Posterior vena cava (tissue), 2 donors: ENCODE measurements at regions not wholly inside any gene's neighbourhood (a gene's known extent, or its start where the extent isn't known, plus 50 kb on each side); places are given as distances from the start of the nearest gene placed in this dataset.
"Not testable (repeated sequence)": the region's sequence is repeated elsewhere in the genome, so short reads cannot be mapped to it uniquely, and the experiment has no call there.

ENCODE experiments used
- DNase-seq: peaks from one replicate; pipeline ENCODE4 v3.0.0-alpha.2; 2020; ENCODE audit warnings: low spot score
- intact Hi-C, 2 donors: fragments of 100-400 bp; cut with DNase I; formaldehyde crosslinking; loops; one replicate each; pipeline versions ENCODE4 v1.14.1 to v1.14.2; 2022 to 2023
- donor health status: DM: yes; HTN: yes; CAD: no.
- donor health status: DM: yes; HTN: yes; CAD: no.

DNA sequence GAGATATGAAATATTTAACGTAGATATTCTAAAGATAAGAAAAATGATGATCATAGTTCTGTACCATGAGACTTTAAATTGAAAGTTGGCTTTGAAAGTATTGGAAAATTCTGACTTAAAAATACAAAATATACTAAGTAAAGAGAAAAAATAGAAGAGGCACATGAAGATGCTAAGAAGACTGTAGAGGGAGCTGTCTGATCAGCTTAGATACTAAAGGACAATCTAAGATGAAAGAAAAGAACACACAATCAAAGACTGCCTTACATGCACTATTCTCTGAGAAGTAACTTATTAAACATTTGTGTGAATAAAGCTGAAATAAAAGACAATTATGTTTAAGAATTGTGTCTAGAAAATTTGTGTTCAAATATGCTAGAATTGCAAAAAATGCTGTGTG, 55.1 kb downstream of the RBMXL2 start:
- DNase-seq = no peak
- intact Hi-C loops = no loop called here

DNA sequence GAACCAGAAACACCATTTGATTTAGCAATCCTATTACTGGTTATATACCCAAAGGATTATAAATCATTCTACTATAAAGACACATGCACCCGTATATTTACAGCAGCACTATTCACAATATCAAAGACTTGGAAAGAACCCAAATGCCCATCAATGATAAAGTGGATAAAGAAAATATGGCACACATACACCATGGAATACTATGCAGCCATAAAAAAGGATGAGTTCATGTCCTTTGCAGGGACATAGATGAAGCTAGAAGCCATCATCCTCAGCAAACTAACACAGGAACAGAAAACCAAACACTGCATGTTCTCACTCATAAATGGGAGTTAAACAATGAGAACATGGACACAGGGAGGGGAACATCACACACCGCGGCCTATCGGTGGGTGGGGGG, 61.3 kb downstream of the RBMXL2 start:
- intact Hi-C loops, DNase-seq: not testable (repeated sequence)

DNA sequence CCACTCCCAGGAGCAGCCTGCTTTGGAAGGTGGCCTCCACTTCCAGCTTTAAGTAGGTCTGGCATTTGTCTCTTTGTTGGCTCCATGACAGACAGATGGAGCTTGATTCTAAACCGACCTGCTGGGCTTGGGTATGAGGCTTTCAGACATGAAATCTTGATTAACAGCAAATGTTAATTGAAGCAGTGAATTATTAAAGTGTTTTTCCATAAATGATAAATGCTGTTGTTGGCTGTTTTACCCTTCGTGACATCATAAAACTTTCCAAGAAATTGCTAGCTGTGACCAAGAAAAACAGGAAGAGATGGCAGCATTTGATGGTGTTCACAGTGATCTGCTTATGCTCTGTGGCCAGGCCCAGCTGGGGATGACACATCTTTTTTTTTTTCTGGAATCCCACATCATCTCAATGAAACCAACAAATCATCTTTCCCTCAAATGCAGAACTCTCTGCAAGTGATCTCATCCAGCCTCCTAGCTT, 66.1 kb downstream of the RBMXL2 start:
- intact Hi-C loops = no loop called here
- DNase-seq = no peak

DNA sequence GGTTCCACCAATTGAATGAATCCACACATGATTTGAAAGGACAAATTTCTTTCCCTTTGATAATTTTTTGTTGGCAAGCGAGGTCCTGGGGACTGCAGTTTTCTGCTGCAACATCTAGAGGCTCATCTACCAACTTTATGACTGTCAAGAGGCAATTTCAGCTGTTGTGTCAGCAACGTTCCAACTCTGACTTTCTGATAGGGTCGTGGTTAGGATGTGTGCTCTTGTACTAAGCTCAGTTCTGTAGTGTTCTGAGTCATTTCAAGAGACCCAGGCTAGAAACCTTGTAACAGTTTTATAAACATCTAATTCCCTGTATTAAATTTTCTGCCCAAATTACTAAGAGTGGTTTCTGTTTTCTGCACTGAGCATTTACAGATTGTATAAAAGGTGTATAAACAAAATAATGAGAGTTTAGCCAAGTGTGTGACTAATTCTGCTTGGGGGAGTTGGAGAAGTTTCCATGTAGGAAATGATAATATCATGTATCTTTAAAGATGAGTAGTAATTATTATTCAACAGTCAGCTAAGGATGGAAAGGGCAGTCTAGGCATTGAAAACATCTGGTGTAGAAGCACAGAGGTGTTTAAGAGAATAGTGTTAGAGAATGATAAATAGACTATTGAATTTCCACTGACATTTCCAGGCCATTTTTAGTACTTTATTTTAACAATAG, 72.2 kb downstream of the RBMXL2 start:
- DNase-seq = no peak
- intact Hi-C loops = loop anchor here in 1 of 2 donors (1.0 kb wide), 1 partner anchor 21 kb away; no protein-coding TSS in a partner anchor

DNA sequence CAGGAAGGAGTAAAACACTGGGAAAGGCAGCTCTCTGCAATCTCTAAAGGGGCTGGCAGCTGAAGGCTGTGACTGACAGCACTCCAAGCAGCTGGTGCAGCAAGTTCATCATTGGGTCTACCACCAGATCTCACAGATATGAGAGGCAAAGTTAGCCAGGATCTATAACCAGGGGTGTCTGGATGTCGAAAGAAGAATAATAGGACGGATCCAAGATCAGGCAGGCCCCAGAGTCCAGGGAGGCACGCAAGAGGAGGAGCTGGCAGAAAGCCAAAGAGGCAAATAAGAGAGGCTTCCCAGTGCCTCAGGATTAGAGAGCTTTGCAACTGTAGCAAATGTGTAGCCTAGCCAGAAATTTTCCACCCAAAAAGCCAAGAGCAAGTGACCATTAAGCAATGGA, 77.1 kb downstream of the RBMXL2 start:
- no peak for DNase-seq

DNA sequence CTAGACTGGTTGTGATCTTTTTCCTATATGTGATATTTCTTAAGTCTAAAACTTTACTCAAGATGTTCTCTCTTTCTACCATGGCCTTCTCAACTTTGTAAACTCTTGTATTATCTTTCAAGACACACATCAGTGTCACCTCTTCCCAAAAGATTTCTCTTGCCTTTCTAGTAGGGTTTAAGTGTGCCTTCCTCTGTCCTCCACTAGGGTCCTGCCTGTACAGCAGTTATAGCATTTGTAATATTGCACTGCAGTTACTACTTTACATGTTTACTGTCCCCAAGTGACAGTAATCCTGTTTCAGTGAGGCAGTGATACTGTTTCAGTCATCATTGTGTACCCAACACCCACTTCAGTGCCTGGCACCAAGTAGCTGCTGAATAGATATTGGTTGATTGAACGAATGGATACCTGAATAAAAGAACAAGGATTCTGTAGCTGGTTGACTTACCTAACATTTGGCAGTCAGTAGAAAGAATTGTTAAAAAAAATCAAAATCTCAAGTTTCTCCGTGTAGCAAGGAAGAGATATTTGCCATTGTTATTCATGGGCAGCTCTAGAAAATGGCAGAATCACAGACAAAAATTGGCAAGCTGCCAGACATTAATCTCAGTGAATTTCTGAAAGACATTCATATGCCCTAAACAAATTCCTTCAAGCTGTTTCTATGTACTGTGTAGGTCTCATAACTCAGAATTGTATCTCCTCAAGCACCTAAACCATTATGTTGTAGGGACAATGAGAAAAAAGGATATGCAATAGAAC, 79.4 kb downstream of the RBMXL2 start:
- no peak for DNase-seq
- intact Hi-C loops = no loop called here

More for the DNA sequence above, 77.1 kb downstream of the RBMXL2 start:
- intact Hi-C loops = no loop called here

DNA sequence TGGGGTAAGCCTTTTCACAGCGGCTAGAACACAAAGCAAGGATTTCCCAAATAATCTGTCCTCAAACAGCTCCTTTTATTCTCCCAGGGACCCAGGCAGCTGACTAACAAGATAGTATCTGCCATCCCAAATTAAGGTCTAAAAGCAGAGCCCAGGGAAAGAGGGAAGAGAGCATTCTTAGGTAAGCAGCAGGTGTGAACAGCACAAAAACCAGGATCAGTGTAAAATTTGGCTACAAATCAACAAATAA, 79.9 kb downstream of the RBMXL2 start:
- no peak for DNase-seq
- intact Hi-C loops = no loop called here

DNA sequence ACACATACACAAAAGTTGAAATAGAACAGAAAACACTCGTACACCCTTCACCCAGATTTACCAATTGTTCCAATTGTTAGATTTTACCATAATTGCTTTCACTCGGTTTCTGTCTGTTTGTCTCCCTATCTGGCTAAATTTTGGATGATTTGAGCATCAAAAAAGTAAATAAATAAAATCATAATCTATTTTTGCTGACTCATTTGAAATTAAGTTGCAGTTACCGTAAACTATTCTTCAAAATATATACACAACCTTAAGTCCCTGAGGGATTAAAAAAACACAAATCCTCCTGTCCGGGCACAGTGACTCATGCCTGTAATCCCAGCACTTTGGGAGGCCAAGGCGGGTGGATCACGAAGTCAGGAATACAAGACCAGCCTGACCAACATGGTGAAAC, 81.3 kb upstream of the SYT9 start:
- no peak for DNase-seq
- intact Hi-C loops = no loop called here

DNA sequence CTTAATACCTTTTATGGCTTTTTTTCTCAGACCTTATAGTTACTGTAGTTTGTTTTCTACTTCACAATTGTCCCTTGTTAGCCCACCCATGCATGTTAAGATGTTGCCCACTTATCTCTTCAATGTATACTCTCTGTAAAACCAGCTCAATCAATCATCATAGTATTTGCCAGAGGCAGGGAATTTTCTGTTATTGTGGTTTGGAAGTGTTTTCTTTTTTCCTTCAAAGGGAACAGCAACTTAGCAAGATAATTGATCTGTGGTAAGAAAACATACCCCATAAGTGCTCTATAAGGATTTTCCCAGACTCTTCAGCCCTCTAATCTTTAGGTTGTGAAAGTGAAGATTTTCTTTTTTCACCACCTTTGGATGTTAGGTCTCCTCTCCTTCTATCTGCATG, 76.7 kb upstream of the SYT9 start:
- intact Hi-C loops = no loop called here
- no peak for DNase-seq

DNA sequence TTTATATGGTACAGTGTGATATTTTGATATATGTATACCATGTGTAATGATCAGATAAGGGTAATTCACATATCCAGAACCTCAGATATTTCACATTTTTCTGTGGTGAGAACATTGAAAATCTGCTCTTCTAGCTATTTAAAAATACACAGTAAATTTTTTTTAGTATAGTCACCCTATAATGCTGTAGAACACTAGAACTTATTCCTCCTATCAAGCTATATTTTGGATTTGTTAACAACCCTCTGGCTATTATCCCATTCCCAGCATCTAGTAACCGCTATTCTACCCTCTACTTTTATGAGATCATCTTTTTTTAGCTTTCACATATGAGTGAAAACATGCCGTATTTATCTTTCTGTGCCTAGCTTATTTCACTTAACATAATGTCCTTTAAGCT, 65.5 kb upstream of the SYT9 start:
- DNase-seq = no peak
- intact Hi-C loops = loop anchor here in 1 of 2 donors (5.0 kb wide), 1 partner anchor 1239 kb away; no protein-coding TSS in a partner anchor

DNA sequence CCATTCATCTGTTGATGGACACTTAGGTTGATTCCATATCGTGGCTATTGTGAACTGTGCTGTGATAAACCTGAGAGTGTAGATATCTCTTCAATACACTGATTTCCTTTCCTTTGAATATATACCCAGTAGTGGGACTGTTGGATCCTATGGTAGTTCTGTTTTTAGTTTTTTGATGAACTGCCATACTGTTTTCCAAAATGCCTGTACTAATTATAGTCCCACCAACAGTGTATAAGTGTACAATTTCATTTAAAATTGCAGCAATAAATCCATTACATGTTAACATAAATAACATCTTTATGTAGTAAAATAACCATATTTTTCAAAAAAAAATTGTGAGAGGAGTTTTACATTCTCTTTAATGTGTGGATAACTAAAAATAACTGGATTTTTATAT, 65.0 kb upstream of the SYT9 start:
- intact Hi-C loops = loop anchor here in 1 of 2 donors (5.0 kb wide), 1 partner anchor 1239 kb away; no protein-coding TSS in a partner anchor
- DNase-seq = no peak

DNA sequence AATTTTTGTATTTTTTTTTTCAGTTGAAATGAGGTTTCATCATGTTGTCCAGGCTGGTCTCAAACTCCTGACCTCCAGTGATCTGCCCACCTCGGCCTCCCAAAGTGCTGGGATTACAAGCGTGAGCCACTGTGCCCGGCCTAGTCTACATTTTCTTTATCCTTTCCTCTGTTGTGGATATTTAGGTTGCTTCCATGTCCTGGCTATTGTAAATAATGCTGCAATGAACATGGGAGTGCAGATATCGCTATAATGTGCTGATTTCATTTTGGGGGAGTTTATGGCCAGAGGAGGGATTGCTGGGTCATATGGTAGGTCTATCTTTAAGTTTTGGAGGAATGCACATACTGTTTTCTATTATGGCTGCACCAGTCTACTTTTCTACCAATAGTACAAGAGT, 58.9 kb upstream of the SYT9 start:
- intact Hi-C loops = not testable (repeated sequence)

DNA sequence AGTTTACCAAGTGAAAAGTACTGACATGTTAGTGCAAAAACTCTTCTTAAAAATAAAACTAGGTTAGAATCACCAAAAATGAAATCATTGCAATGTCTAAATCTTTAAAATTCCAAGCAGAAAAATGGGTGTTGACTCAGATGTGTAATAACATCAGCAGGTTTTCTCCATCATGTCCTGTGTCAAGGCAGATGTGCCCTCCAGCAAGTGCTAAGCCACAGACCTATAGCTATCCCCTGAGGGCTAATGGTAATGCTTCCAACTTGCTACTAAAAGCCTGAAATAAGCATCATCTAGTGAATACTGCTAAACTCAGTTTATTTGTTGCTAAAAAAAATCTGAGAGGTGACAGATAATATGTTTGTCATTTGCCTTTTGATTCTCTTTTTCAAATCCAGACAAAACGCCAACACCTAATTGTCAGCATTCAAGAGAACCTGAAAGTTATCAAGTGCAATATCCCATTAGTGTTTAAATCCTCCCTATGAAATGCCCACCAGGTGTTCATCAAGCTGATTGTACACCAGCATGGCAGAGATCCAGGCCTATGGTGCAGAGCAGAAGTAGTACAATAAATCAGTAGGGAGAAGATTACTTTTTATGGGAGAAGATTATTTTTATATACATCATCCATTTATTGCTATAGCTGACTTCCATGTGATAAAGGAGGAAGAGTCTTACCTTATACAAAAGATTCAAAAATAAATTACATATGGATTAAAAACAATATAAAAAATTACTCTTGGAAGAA, 55.1 kb upstream of the SYT9 start:
- intact Hi-C loops = no loop called here
- DNase-seq = no peak

More for the DNA sequence above, 58.9 kb upstream of the SYT9 start:
- not testable (repeated sequence) for DNase-seq

DNA sequence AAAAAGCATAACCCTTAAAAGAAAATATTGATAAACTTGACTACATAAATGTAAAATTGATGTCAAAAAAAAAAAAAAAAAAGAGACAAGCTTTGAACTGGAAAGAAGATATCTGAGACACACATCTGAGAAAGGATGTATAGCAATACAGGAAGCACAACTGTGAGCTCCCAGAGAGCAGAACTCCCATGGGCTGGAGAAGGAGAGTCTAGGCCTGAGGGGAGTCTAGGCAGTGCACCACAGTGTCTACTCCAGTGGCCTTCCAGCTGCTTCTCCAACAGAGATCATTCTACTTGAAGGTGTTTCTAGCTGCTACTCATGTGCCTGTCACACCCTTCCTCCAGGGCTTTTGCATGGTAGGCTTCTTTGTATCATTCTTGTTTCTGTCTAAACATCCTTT, 54.2 kb upstream of the SYT9 start:
- intact Hi-C loops = no loop called here
- no peak for DNase-seq
